ENCODE measurements at regions not wholly inside any gene's neighbourhood (a gene's known extent, or its start where the extent isn't known, plus 50 kb on each side); places are given as distances from the start of the nearest gene placed in this dataset.

DNA sequence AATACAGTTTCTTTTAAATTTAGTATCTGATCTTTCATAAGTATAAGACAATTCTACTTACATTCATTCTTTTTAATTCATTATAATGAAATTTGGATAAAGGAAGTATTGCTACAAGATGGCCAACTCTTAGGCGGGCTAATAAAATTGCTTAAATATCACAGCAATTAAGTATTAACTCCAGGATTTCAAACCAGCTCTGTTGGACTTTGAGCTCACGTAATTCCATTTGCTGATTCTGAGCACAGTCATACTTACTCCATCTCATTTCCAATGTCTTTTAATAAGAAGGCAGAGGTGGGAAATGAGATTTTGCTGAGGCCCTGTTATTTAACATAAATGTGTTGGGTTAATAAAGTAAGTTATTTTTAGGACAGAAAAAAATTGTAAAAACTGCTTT lies 748.1 kb downstream of the KCNA4 start:
- CTCF ChIA-PET, result interaction anchor here (0.5 to 1.0 kb wide), 2 partner anchors 109 to 739 kb away, joined by 3 to 4 read pairs; no protein-coding TSS in a partner anchor
- Histone ChIP-seq H3K27ac (ENCODE audit: extremely low read depth, low read depth, low read length) (no peak overlapping the region), H3K36me3 (ENCODE audit: control insufficient read depth in 2 of 2, insufficient read depth in 1 of 2, low read length in 2 of 2) (no peaks in the 10 kb centered on the region), H3K4me1 (ENCODE audit: control insufficient read depth, insufficient read depth, low read length) (no peaks in the 10 kb centered on the region), H3K9me3 (ENCODE audit: control insufficient read depth, insufficient read depth, low read depth, low read length) (no peaks in the 10 kb centered on the region), H3K4me3 (ENCODE audit: low read depth, low read length) (no peak overlapping the region)
- POLR2A ChIA-PET, result no interaction called here
- TF ChIP-seq, protein P1, sequence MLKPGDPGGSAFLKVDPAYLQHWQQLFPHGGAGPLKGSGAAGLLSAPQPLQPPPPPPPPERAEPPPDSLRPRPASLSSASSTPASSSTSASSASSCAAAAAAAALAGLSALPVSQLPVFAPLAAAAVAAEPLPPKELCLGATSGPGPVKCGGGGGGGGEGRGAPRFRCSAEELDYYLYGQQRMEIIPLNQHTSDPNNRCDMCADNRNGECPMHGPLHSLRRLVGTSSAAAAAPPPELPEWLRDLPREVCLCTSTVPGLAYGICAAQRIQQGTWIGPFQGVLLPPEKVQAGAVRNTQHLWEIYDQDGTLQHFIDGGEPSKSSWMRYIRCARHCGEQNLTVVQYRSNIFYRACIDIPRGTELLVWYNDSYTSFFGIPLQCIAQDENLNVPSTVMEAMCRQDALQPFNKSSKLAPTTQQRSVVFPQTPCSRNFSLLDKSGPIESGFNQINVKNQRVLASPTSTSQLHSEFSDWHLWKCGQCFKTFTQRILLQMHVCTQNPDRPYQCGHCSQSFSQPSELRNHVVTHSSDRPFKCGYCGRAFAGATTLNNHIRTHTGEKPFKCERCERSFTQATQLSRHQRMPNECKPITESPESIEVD (tag by site-specific recombination; IDR thresholded peaks at IDR 0.05), result no peak
- TF ChIP-seq ZBTB48 (tag by site-specific recombination; IDR thresholded peaks at IDR 0.05) (no peak), TRIM28 (IDR thresholded peaks at IDR 0.05; ENCODE audit: borderline replicate concordance, low read length) (no peak), ZNF114 (tag by site-specific recombination; IDR thresholded peaks at IDR 0.05) (no peak)
- TF ChIP-seq, protein P2, sequence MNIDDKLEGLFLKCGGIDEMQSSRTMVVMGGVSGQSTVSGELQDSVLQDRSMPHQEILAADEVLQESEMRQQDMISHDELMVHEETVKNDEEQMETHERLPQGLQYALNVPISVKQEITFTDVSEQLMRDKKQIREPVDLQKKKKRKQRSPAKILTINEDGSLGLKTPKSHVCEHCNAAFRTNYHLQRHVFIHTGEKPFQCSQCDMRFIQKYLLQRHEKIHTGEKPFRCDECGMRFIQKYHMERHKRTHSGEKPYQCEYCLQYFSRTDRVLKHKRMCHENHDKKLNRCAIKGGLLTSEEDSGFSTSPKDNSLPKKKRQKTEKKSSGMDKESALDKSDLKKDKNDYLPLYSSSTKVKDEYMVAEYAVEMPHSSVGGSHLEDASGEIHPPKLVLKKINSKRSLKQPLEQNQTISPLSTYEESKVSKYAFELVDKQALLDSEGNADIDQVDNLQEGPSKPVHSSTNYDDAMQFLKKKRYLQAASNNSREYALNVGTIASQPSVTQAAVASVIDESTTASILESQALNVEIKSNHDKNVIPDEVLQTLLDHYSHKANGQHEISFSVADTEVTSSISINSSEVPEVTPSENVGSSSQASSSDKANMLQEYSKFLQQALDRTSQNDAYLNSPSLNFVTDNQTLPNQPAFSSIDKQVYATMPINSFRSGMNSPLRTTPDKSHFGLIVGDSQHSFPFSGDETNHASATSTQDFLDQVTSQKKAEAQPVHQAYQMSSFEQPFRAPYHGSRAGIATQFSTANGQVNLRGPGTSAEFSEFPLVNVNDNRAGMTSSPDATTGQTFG (tag by site-specific recombination; IDR thresholded peaks at IDR 0.05; ENCODE audit: borderline replicate concordance), result no peak

DNA sequence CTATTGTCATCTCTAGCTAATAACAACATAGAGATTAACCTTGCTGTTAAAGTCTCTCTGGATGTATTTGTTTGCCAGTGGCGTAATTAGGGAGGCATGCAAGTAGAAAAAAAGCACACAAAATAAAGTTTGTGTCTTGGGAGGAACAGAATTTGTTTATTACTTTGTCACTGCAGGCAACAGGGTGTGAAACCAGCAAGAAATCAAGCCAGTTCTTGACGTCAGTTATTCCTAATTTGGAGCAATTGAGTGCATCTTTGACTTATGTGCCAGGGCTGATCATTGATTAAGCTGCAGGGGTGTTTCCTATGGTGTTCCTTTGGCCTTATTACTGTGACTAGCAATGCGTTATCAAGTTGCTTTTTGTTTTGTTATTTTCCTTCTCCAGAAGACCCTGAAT lies 751.0 kb downstream of the KCNA4 start:
- POLR2A ChIA-PET, result no interaction called here
- CTCF ChIA-PET, result interaction anchor here (1.3 to 1.8 kb wide), 2 partner anchors 63 to 78 kb away, joined by 3 to 5 read pairs; no protein-coding TSS in a partner anchor
- H3K36me3 ChIP-seq (ENCODE audit: control insufficient read depth in 2 of 2, insufficient read depth in 1 of 2, low read length in 2 of 2), result no peaks in the 10 kb centered on the region
- H3K9me3 ChIP-seq (ENCODE audit: control insufficient read depth, insufficient read depth, low read depth, low read length), result no peaks in the 10 kb centered on the region
- TF ChIP-seq ZNF658 (tag by site-specific recombination; IDR thresholded peaks at IDR 0.05) (no peak), SALL2 (tag by site-specific recombination; IDR thresholded peaks at IDR 0.05; ENCODE audit: borderline replicate concordance) (no peak), ZNF274 (IDR thresholded peaks at IDR 0.05; ENCODE audit: low read length) (no peak), ZNF274 (tag by site-specific recombination; IDR thresholded peaks at IDR 0.05; ENCODE audit: borderline replicate concordance) (no peak), ZNF16 (tag by site-specific recombination; IDR thresholded peaks at IDR 0.05; ENCODE audit: low read depth) (no peak), IKZF3 (tag by site-specific recombination; IDR thresholded peaks at IDR 0.05) (no peak), ZNF837 (tag by site-specific recombination; IDR thresholded peaks at IDR 0.05) (no peak), ZNF23 (tag by site-specific recombination; IDR thresholded peaks at IDR 0.05; ENCODE audit: borderline replicate concordance) (no peak), ZFP3 (tag by site-specific recombination; IDR thresholded peaks at IDR 0.05; ENCODE audit: low read depth) (no peak), ZNF211 (tag by site-specific recombination; IDR thresholded peaks at IDR 0.05; ENCODE audit: low read depth) (no peak), ZFP37 (tag by site-specific recombination; IDR thresholded peaks at IDR 0.05) (no peak), ZNF223 (tag by site-specific recombination; IDR thresholded peaks at IDR 0.05) (no peak), ZNF544 (tag by site-specific recombination; IDR thresholded peaks at IDR 0.05) (no peak), ZNF530 (tag by site-specific recombination; IDR thresholded peaks at IDR 0.05; ENCODE audit: low read depth) (no peak), ZNF350 (tag by site-specific recombination; IDR thresholded peaks at IDR 0.05) (no peak), ZNF132 (tag by site-specific recombination; IDR thresholded peaks at IDR 0.05; ENCODE audit: borderline replicate concordance) (no peak), ZIC2 (tag by site-specific recombination; IDR thresholded peaks at IDR 0.05) (no peak)
- TF ChIP-seq, protein P3, sequence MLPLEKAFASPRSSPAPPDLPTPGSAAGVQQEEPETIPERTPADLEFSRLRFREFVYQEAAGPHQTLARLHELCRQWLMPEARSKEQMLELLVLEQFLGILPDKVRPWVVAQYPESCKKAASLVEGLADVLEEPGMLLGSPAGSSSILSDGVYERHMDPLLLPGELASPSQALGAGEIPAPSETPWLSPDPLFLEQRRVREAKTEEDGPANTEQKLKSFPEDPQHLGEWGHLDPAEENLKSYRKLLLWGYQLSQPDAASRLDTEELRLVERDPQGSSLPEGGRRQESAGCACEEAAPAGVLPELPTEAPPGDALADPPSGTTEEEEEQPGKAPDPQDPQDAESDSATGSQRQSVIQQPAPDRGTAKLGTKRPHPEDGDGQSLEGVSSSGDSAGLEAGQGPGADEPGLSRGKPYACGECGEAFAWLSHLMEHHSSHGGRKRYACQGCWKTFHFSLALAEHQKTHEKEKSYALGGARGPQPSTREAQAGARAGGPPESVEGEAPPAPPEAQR (tag by site-specific recombination; IDR thresholded peaks at IDR 0.05), result no peak
- no peak overlapping the region for H3K4me3 ChIP-seq (ENCODE audit: low read depth, low read length)
- H3K4me1 ChIP-seq (ENCODE audit: control insufficient read depth, insufficient read depth, low read length), result no peaks in the 10 kb centered on the region
- H3K27ac ChIP-seq (ENCODE audit: extremely low read depth, low read depth, low read length), result no peak overlapping the region
